ENCODE measurements at regions not wholly inside any gene's neighbourhood (a gene's known extent, or its start where the extent isn't known, plus 50 kb on each side); places are given as distances from the start of the nearest gene placed in this dataset.

DNA sequence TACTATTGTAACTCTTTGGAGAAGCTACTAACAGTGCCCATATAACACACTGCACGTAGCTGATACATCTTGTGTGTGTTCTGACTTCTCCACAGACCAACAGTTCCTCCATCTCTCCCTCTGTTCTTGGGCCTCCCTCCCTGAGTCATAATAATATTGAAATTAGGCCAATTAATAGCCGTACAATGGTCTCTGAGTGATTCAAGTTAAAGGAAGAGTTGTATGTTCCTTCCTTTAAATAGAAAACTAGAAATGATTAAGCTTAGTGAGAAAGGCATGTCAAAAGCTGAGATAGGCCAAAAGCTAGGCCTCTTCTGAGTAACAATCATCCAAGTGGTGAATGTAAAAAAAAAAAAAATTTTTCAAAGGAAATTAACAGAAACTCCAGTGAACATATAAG lies 828.4 kb upstream of the CHAC2 start:
- TF ChIP-seq POLR2A (IDR thresholded peaks at IDR 0.05): no peak
- TF ChIP-seq, protein P1, sequence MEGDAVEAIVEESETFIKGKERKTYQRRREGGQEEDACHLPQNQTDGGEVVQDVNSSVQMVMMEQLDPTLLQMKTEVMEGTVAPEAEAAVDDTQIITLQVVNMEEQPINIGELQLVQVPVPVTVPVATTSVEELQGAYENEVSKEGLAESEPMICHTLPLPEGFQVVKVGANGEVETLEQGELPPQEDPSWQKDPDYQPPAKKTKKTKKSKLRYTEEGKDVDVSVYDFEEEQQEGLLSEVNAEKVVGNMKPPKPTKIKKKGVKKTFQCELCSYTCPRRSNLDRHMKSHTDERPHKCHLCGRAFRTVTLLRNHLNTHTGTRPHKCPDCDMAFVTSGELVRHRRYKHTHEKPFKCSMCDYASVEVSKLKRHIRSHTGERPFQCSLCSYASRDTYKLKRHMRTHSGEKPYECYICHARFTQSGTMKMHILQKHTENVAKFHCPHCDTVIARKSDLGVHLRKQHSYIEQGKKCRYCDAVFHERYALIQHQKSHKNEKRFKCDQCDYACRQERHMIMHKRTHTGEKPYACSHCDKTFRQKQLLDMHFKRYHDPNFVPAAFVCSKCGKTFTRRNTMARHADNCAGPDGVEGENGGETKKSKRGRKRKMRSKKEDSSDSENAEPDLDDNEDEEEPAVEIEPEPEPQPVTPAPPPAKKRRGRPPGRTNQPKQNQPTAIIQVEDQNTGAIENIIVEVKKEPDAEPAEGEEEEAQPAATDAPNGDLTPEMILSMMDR (IDR thresholded peaks at IDR 0.05): no peak

Measured in Peyer's patch (tissue), 4 donors.